Body of pancreas (tissue), 4 donors: ENCODE measurements at regions not wholly inside any gene's neighbourhood (a gene's known extent, or its start where the extent isn't known, plus 50 kb on each side); places are given as distances from the start of the nearest gene placed in this dataset.

ENCODE experiments used
- ATAC-seq: fragments of 150-250 bp; one replicate; pipeline ENCODE4 v1.9.1; 2016
- DNase-seq, 4 donors: peaks; one replicate each; pipeline ENCODE4 v3.0.0-alpha.2; 2019
- H3K27ac ChIP-seq, 4 donors: fragments of 200-600 bp; sonication (generic); 1 replicate in 3 of 4; 2 replicates in 1 of 4; pipeline versions ENCODE4 v1.5.1 to v1.6.1; 2016 to 2019; ENCODE audit warnings: mild to moderate bottlenecking in 1 of 4, mixed read lengths in 1 of 4, moderate library complexity in 1 of 4
- H3K27me3 ChIP-seq, 2 donors: fragments of 200-600 bp; sonication (generic); one replicate each; pipeline ENCODE4 v1.6.0; 2016; ENCODE audit warnings: mild to moderate bottlenecking in 1 of 2
- H3K36me3 ChIP-seq, 2 donors: fragments of 200-600 bp; sonication (generic); replicated peaks in 1 of 2; 2 replicates each; pipeline ENCODE4 v1.5.1; 2016; ENCODE audit warnings: low read depth in 2 of 2; ENCODE audit not compliant: insufficient read depth in 1 of 2
- H3K4me1 ChIP-seq: fragments of 200-600 bp; sonication (generic); one replicate; pipeline ENCODE4 v1.6.0; 2016
- H3K4me3 ChIP-seq, 2 donors: fragments of 200-600 bp; sonication (generic); 1 replicate in 1 of 2; 2 replicates in 1 of 2; pipeline ENCODE4 v1.5.1; 2016 to 2019
- H3K9me3 ChIP-seq, 3 donors: fragments of 200-600 bp; sonication (generic); 1 replicate in 2 of 3; 2 replicates in 1 of 3; pipeline ENCODE4 v1.5.1; 2016
- POLR2A ChIP-seq, 3 donors: fragments of 450-650 bp; IDR thresholded peaks; one replicate each; pipeline ENCODE4 v1.6.1; 2016; ENCODE audit warnings: antibody characterized with exemption in 3 of 3, mild to moderate bottlenecking in 2 of 3
- WGBS, 2 donors: methylation state at CpG; one replicate each; pipeline ENCODE4 v1.1.5; 2017; 5-methylcytosine and 5-hydroxymethylcytosine counted together
- intact Hi-C: fragments of 100-400 bp; cut with DNase I; formaldehyde crosslinking; loops from one replicate; pipeline ENCODE4 v1.15.1; 2023
- TF ChIP-seq, protein P1 (sequence below), 7 experiments: fragments of 450-650 bp in 4 of 7; fragments of 200-600 bp in 3 of 7; sonication (generic) in 3 of 7; IDR thresholded peaks; one replicate each; pipeline ENCODE4 v1.5.1; 2016 to 2019; ENCODE audit warnings: antibody characterized with exemption in 7 of 7

DNA sequence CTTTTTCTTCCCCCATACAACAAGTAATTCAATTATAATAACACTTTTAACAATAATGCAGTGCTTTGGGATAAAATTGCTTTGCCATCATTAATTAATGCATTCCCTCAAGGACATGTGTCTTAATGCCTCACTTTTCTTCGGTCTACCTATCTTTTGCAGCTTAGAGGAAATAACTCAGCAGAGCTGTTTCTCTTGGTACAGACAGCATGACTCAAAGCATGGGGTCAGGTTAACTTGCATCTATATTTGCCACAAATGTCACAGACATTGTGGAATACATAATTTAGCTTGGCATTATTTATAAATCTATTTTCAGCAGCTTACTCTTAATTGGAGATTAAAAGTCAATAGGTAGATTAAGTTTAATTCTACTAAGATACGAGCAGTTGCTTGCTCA is 376.1 kb upstream of the CNTNAP5 start:
- Histone ChIP-seq H3K27ac (no peak overlapping the region), H3K4me1 (no peaks in the 10 kb centered on the region), H3K36me3 (no peaks in the 10 kb centered on the region), H3K27me3 (no peaks in the 10 kb centered on the region), H3K9me3 (no peaks in the 10 kb centered on the region), H3K4me3 (no peak overlapping the region)
- TF ChIP-seq, protein P1, sequence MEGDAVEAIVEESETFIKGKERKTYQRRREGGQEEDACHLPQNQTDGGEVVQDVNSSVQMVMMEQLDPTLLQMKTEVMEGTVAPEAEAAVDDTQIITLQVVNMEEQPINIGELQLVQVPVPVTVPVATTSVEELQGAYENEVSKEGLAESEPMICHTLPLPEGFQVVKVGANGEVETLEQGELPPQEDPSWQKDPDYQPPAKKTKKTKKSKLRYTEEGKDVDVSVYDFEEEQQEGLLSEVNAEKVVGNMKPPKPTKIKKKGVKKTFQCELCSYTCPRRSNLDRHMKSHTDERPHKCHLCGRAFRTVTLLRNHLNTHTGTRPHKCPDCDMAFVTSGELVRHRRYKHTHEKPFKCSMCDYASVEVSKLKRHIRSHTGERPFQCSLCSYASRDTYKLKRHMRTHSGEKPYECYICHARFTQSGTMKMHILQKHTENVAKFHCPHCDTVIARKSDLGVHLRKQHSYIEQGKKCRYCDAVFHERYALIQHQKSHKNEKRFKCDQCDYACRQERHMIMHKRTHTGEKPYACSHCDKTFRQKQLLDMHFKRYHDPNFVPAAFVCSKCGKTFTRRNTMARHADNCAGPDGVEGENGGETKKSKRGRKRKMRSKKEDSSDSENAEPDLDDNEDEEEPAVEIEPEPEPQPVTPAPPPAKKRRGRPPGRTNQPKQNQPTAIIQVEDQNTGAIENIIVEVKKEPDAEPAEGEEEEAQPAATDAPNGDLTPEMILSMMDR (IDR thresholded peaks at IDR 0.05): no peak
- no peak for TF ChIP-seq POLR2A (IDR thresholded peaks at IDR 0.05)
- ATAC-seq (no peak), DNase-seq (no peak)
- intact Hi-C loops: no loop called here
- 18 to 22% methylated on average over 2 of the region's 2 CpGs for WGBS, 2 donors

DNA sequence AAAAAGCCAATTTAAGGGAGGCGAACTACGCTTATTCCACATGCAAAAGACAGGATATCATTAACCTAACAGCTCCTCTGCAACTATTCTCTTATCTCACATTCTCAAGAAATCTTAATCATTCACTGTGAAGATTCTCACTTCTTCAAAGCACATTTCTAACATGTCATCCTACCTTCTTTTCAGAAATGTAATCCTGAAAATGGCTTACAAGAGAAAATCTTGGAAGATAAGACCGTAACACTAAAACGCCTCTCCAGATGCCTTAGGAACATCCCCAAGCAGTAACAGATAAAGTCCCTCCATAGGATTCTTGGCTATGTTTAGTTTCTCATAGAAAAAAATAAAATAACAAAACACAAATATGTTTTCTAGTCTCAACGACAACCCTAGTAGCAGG is 373.9 kb upstream of the CNTNAP5 start:
- Histone ChIP-seq H3K36me3 (no peaks in the 10 kb centered on the region), H3K4me1 (no peaks in the 10 kb centered on the region), H3K27me3 (no peaks in the 10 kb centered on the region), H3K9me3 (no peaks in the 10 kb centered on the region), H3K27ac (no peak overlapping the region), H3K4me3 (no peak overlapping the region)
- 51 to 55% methylated on average over 5 of the region's 5 CpGs for WGBS, 2 donors
- TF ChIP-seq, protein P1 (IDR thresholded peaks at IDR 0.05): no peak
- no peak for TF ChIP-seq POLR2A (IDR thresholded peaks at IDR 0.05)
- intact Hi-C loops: no loop called here
- DNase-seq: no peak
- ATAC-seq: no peak

DNA sequence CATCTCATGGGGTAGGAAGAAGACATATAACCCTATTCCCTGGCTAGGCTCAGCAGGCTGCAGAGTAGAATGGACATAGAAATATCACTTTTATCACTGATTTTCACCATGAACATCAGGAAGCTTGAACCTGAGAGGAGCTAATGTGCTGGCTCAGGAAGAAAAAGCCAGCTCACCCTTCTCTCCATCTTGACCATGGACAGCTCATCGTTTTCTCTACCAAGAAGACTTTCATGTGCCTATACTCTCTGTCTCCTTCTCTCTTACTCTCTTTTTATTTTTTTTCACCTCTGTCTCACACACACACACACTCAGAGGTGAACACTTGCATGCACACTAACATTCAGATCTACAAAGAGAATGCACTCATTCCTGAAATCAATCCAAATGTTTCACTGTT is 372.8 kb upstream of the CNTNAP5 start:
- intact Hi-C loops: no loop called here
- 20 to 47% methylated on average over 1 of the region's 1 CpG for WGBS, 2 donors

DNA sequence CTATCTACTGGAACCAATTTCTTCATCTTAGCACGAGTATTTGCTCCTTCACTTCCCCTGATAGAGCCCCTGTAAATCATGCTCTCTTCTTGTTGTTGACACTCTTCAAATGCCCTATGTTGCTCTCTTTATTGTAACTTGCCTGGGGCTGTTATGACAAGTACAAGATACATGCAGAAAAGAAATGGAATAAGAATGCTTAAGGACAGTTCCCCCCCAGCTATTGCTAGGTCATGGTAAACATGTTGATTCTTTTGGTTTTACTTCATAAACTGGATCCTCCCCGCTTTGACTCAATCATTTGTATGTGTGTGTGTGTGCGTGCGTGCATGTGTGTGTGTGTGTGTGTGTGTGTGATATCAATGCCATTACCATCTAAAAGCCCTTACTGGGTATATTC is 368.5 kb upstream of the CNTNAP5 start:
- DNase-seq: no peak
- TF ChIP-seq POLR2A (IDR thresholded peaks at IDR 0.05): no peak
- TF ChIP-seq, protein P1 (IDR thresholded peaks at IDR 0.05): no peak

More for the DNA sequence above, 372.8 kb upstream of the CNTNAP5 start:
- Histone ChIP-seq H3K36me3 (no peaks in the 10 kb centered on the region), H3K27me3 (no peaks in the 10 kb centered on the region), H3K9me3 (no peaks in the 10 kb centered on the region), H3K4me1 (no peaks in the 10 kb centered on the region), H3K4me3 (no peak overlapping the region), H3K27ac (no peak overlapping the region)
- no peak for TF ChIP-seq POLR2A (IDR thresholded peaks at IDR 0.05)
- TF ChIP-seq, protein P1 (IDR thresholded peaks at IDR 0.05): no peak
- DNase-seq (no peak), ATAC-seq (no peak)

DNA sequence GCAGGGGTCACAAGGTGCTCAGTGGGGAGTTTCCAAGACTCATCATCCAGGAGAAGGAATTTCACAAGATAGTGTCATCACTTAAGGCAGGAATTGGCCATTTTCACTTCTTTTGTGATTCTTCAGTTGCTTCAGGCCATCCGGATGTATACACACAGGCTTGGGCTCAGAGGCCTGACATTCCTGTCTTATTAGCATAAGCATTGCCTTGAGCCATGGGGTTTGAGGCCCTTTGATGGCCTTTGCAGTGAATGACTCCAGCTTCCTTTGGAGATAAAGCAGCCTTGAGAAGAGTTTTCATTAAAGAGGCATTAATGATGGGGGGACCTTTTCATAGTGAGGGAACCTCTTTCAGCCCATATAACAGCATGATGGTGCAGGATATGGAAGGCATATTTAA is 366.0 kb upstream of the CNTNAP5 start:
- WGBS, 2 donors: 70 to 78% methylated on average over 1 of the region's 1 CpG
- no peaks in the 10 kb centered on the region for H3K9me3 ChIP-seq
- H3K4me3 ChIP-seq: no peak overlapping the region
- H3K4me1 ChIP-seq: no peaks in the 10 kb centered on the region
- no peak for TF ChIP-seq POLR2A (IDR thresholded peaks at IDR 0.05)
- TF ChIP-seq, protein P1 (IDR thresholded peaks at IDR 0.05): no peak
- H3K27me3 ChIP-seq: no peaks in the 10 kb centered on the region
- intact Hi-C loops: no loop called here
- H3K36me3 ChIP-seq: no peaks in the 10 kb centered on the region
- H3K27ac ChIP-seq: no peak overlapping the region
- no peak for DNase-seq
- ATAC-seq: no peak

More for the DNA sequence above, 368.5 kb upstream of the CNTNAP5 start:
- H3K4me1 ChIP-seq: no peaks in the 10 kb centered on the region
- H3K27ac ChIP-seq: no peak overlapping the region
- H3K4me3 ChIP-seq: no peak overlapping the region
- no peaks in the 10 kb centered on the region for H3K27me3 ChIP-seq
- intact Hi-C loops: no loop called here
- ATAC-seq: no peak
- no peaks in the 10 kb centered on the region for H3K36me3 ChIP-seq
- WGBS, 2 donors: 47 to 50% methylated on average over 4 of the region's 4 CpGs
- H3K9me3 ChIP-seq: no peaks in the 10 kb centered on the region
